Upper lobe of right lung (tissue), 1 donor: ENCODE measurements at regions not wholly inside any gene's neighbourhood (a gene's known extent, or its start where the extent isn't known, plus 50 kb on each side); places are given as distances from the start of the nearest gene placed in this dataset.

ENCODE experiments used
- ATAC-seq: fragments of 200-7000 bp; cut with Tn5 transposase; one replicate; pipeline ENCODE4 v1.9.1; 2020; ENCODE audit warnings: mild to moderate bottlenecking, moderate library complexity
- DNase-seq: peaks from one replicate; pipeline ENCODE4 v3.0.0-alpha.2; 2020
- H3K27ac ChIP-seq: fragments of 200-600 bp; one replicate; pipeline ENCODE4 v1.8.0; 2022
- H3K27me3 ChIP-seq: fragments of 200-600 bp; one replicate; pipeline ENCODE4 v1.8.0; 2022; ENCODE audit warnings: mild to moderate bottlenecking
- H3K36me3 ChIP-seq: fragments of 200-600 bp; one replicate; pipeline ENCODE4 v1.8.0; 2022
- H3K4me1 ChIP-seq: fragments of 200-600 bp; one replicate; pipeline ENCODE4 v1.8.0; 2022
- H3K4me3 ChIP-seq: fragments of 200-600 bp; one replicate; pipeline ENCODE4 v1.8.0; 2022; ENCODE audit warnings: mild to moderate bottlenecking
- H3K9me3 ChIP-seq: fragments of 200-600 bp; one replicate; pipeline ENCODE4 v1.8.0; 2022
- CTCF ChIP-seq: fragments of 200-600 bp; IDR thresholded peaks from one replicate; pipeline ENCODE4 v1.8.0; 2022; ENCODE audit warnings: antibody characterized with exemption
- intact Hi-C: fragments of 100-400 bp; cut with DNase I; formaldehyde crosslinking; loops from one replicate; pipeline ENCODE4 v1.11.0; 2022
- donor health status: DM: no; HTN: yes; CAD: no; lungs with severe emphysema.

DNA sequence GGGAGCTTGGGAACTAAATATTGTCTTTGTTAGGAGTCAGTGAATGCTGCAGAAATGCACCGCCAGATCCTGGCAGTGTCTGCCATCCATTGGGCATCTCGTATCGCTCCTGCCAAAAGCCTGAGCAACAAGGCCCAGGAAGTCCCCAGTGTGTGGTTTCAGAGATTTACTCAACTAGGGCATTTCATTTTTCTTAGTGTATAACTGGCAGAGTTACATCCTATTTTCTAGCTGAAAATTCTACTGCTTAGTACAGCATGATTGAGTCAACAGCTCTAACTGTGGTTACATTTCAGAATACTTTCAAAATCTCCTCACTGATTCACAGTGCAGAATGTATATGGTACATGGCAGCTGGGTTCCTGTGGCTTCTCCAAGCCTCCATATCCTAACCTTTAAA is 95.8 kb upstream of the CREB5 start:
- Histone ChIP-seq H3K4me3 (no peak overlapping the region), H3K36me3 (no peaks in the 10 kb centered on the region), H3K9me3 (no peaks in the 10 kb centered on the region), H3K4me1 (no peaks in the 10 kb centered on the region), H3K27ac (no peak overlapping the region), H3K27me3 (peaks cover 25% of the 10 kb centered on the region)
- ATAC-seq, result no peak
- no peak for TF ChIP-seq CTCF
- no peak for DNase-seq
- intact Hi-C loops, result no loop called here

- H3K27me3 ChIP-seq, result peaks cover 14% of the 10 kb centered on the region
- no peak overlapping the region for H3K4me3 ChIP-seq
- H3K4me1 ChIP-seq, result no peaks in the 10 kb centered on the region
- TF ChIP-seq CTCF, result no peak
- no peak overlapping the region for H3K27ac ChIP-seq
- no peaks in the 10 kb centered on the region for H3K9me3 ChIP-seq
- intact Hi-C loops, result no loop called here
- ATAC-seq (no peak), DNase-seq (no peak)
- H3K36me3 ChIP-seq, result no peaks in the 10 kb centered on the region
Measured at GRCh38 chr7:28318101-28318762, 94.1 kb upstream of the CREB5 start.

DNA sequence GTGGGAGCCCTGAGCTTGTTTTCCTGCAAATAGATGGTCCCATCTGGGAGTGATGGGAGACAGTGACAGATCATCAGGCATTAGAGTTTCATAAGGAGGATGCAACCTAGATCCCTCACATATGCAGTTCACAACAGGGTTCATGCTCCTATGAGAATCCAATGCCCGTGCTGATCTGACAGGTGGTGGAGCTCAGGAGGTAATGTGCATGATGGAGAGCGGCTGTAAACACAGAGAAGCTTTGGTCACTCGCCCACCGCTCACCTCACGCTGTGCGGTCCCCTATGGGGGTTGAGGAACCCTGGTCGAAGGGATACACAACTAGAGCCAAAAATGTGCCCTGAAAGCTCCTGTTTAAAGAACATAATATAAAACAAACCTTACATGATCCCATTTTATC is 88.5 kb upstream of the CREB5 start:
- no peak for TF ChIP-seq CTCF
- ATAC-seq, result no peak
- H3K4me1 ChIP-seq, result no peaks in the 10 kb centered on the region
- H3K36me3 ChIP-seq, result no peaks in the 10 kb centered on the region
- no peaks in the 10 kb centered on the region for H3K27me3 ChIP-seq
- DNase-seq, result no peak
- H3K9me3 ChIP-seq, result no peaks in the 10 kb centered on the region
- H3K27ac ChIP-seq, result no peak overlapping the region
- H3K4me3 ChIP-seq, result no peak overlapping the region
- intact Hi-C loops, result no loop called here

GRCh38 chr7:28328146-28328545 is 84.2 kb upstream of the CREB5 start:
- Histone ChIP-seq H3K27me3 (no peaks in the 10 kb centered on the region), H3K4me3 (no peak overlapping the region), H3K36me3 (no peaks in the 10 kb centered on the region), H3K9me3 (no peaks in the 10 kb centered on the region), H3K4me1 (no peaks in the 10 kb centered on the region), H3K27ac (no peak overlapping the region)
- intact Hi-C loops, result no loop called here
- TF ChIP-seq CTCF, result no peak
- no peak for ATAC-seq
- no peak for DNase-seq

GRCh38 chr7:28328822-28329660 is 83.3 kb upstream of the CREB5 start:
- TF ChIP-seq CTCF, result no peak
- H3K4me3 ChIP-seq, result no peak overlapping the region
- H3K36me3 ChIP-seq, result no peaks in the 10 kb centered on the region
- H3K4me1 ChIP-seq, result no peaks in the 10 kb centered on the region
- no peak overlapping the region for H3K27ac ChIP-seq
- ATAC-seq (no peak), DNase-seq (no peak)
- intact Hi-C loops, result no loop called here
- no peaks in the 10 kb centered on the region for H3K27me3 ChIP-seq
- no peaks in the 10 kb centered on the region for H3K9me3 ChIP-seq
